ENCODE measurements at regions not wholly inside any gene's neighbourhood (a gene's known extent, or its start where the extent isn't known, plus 50 kb on each side); places are given as distances from the start of the nearest gene placed in this dataset.
"Not testable (repeated sequence)": the region's sequence is repeated elsewhere in the genome, so short reads cannot be mapped to it uniquely, and the experiment has no call there.

- DNase-seq (ENCODE audit: low read depth in 2 of 2), result no peak
These were observed 245.6 kb upstream of the CDH2 start for GRCh38 chr18:28422577-28422976.

- not testable (repeated sequence) for DNase-seq (ENCODE audit: low read depth in 2 of 2)
These were observed 245.0 kb upstream of the CDH2 start for GRCh38 chr18:28421950-28422349.

GRCh38 chr18:28412521-28412920 lies 235.6 kb upstream of the CDH2 start:
- peak in 1 of 2 experiments; percentile 3 for DNase-seq (ENCODE audit: low read depth in 2 of 2)

GRCh38 chr18:28411806-28412205 lies 234.9 kb upstream of the CDH2 start:
- no peak for DNase-seq (ENCODE audit: low read depth in 2 of 2)

GRCh38 chr18:28409811-28410210 lies 232.9 kb upstream of the CDH2 start:
- no peak for DNase-seq (ENCODE audit: low read depth in 2 of 2)

- DNase-seq (ENCODE audit: low read depth in 2 of 2), result no peak
These were observed 231.6 kb upstream of the CDH2 start for GRCh38 chr18:28408528-28408927.

- DNase-seq (ENCODE audit: low read depth in 2 of 2), result no peak
These were observed 230.8 kb upstream of the CDH2 start for GRCh38 chr18:28407681-28408080.

GRCh38 chr18:28406533-28406932 lies 229.6 kb upstream of the CDH2 start:
- DNase-seq (ENCODE audit: low read depth in 2 of 2), result no peak

GRCh38 chr18:28404694-28405093 lies 227.8 kb upstream of the CDH2 start:
- no peak for DNase-seq (ENCODE audit: low read depth in 2 of 2)

- no peak for DNase-seq (ENCODE audit: low read depth in 2 of 2)
These were observed 222.9 kb upstream of the CDH2 start for GRCh38 chr18:28399781-28400362.

- no peak for DNase-seq (ENCODE audit: low read depth in 2 of 2)
These were observed 221.5 kb upstream of the CDH2 start for GRCh38 chr18:28398471-28398870.

GRCh38 chr18:28390022-28390421 lies 213.1 kb upstream of the CDH2 start:
- DNase-seq (ENCODE audit: low read depth in 2 of 2), result no peak

GRCh38 chr18:28382215-28382879 lies 205.4 kb upstream of the CDH2 start:
- no peak for DNase-seq (ENCODE audit: low read depth in 2 of 2)

GRCh38 chr18:28372186-28372585 lies 195.3 kb upstream of the CDH2 start:
- DNase-seq (ENCODE audit: low read depth in 2 of 2), result no peak

GRCh38 chr18:28366676-28367075 lies 189.7 kb upstream of the CDH2 start:
- DNase-seq (ENCODE audit: low read depth in 2 of 2), result no peak

GRCh38 chr18:28365411-28365831 lies 188.5 kb upstream of the CDH2 start:
- DNase-seq (ENCODE audit: low read depth in 2 of 2), result no peak

GRCh38 chr18:28363124-28363523 lies 186.2 kb upstream of the CDH2 start:
- no peak for DNase-seq (ENCODE audit: low read depth in 2 of 2)

GRCh38 chr18:28359176-28359575 lies 182.2 kb upstream of the CDH2 start:
- no peak for DNase-seq (ENCODE audit: low read depth in 2 of 2)

GRCh38 chr18:28357766-28358401 lies 181.0 kb upstream of the CDH2 start:
- no peak for DNase-seq (ENCODE audit: low read depth in 2 of 2)

GRCh38 chr18:28350821-28351220 lies 173.9 kb upstream of the CDH2 start:
- no peak for DNase-seq (ENCODE audit: low read depth in 2 of 2)

GRCh38 chr18:28342231-28342630 lies 165.3 kb upstream of the CDH2 start:
- DNase-seq (ENCODE audit: low read depth in 2 of 2), result no peak

GRCh38 chr18:28338316-28338715 lies 161.4 kb upstream of the CDH2 start:
- no peak for DNase-seq (ENCODE audit: low read depth in 2 of 2)

GRCh38 chr18:28334516-28334915 lies 157.6 kb upstream of the CDH2 start:
- no peak for DNase-seq (ENCODE audit: low read depth in 2 of 2)

All from fibroblast of skin of left quadriceps (primary cell).